ENCODE measurements at regions not wholly inside any gene's neighbourhood (a gene's known extent, or its start where the extent isn't known, plus 50 kb on each side); places are given as distances from the start of the nearest gene placed in this dataset.
A peak's percentile ranks its signal among the peaks of the same experiment; 100 is the strongest.

DNA sequence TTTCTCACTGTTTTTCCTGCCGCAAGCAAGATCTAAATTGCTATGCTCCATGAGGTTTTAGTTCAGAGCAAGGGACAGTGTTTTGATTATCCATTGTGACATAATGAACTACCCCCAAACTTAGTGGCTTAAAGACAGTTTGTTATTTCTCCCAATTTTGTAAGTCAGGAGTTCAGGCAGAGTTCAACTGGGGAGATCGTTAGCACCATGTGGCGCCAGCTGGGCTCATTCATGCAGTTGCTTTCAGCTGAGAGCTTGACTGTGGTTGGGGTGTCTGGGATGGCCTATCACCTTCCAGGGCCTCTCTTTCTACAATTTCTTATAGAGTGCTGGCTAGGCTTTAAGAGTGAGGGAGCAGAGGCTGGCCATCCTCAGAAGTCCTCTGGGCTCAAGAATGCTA, 382.9 kb upstream of the CELF4 start:
- Histone ChIP-seq H3K36me3 (replicated peaks; ENCODE audit: control insufficient read depth, insufficient read depth, low read length) (no peaks in the 10 kb centered on the region), H3K4me3 (ENCODE audit: insufficient read depth, low read depth, low read length) (no peak overlapping the region), H3K27me3 (ENCODE audit: control insufficient read depth, insufficient read depth, low read length) (no peaks in the 10 kb centered on the region)
- no peak for DNase-seq

DNA sequence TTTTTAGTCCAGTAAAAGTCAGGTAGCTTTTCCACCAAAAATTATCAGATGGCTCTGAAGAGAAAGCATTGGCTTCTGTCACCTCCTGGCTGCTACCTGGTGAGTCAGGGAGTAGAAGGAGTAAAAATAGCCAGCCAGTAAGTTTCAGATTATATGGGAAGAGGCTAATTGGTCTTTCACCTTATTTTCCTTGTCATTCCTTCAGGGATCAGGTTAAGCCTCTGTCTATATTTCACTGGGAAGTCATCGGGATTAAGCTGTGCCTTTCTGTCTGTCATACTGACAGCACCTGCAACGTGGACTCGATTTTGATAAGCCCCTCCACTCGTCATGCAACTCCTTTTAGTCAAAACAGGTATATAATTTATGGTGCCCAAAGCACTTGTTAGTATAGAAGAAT, 380.7 kb upstream of the CELF4 start:
- Histone ChIP-seq H3K36me3 (replicated peaks; ENCODE audit: control insufficient read depth, insufficient read depth, low read length) (no peaks in the 10 kb centered on the region), H3K4me3 (ENCODE audit: insufficient read depth, low read depth, low read length) (no peak overlapping the region), H3K27me3 (ENCODE audit: control insufficient read depth, insufficient read depth, low read length) (no peaks in the 10 kb centered on the region)
- DNase-seq, result no peak

DNA sequence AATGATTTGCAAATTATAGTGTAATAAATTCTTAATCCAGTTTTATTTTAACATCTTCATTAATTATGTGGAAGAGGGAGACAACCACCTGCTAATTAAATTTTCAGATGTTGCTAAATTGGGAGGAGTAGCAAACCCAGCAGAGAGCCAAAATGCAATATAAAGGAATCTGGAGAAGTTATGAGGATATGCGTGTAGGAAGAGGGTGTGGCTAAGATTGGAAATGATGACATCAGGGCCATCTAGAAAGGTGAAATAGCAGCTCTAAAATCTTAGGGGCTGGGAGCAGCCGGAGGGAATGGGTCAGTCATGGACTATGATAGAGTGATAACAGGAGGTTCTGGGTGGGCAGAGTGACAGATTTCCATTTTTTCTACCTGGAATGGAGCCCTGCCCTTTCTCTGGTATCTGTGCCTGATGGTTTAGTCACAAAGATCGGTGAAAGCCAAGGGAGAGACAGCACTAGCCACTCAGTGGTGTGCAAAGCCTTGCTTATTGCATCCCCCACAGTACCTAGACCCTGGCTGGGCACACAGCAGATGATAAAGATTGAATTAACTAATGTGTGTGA, 379.2 kb upstream of the CELF4 start:
- H3K4me3 ChIP-seq (ENCODE audit: insufficient read depth, low read depth, low read length), result no peak overlapping the region
- H3K36me3 ChIP-seq (replicated peaks; ENCODE audit: control insufficient read depth, insufficient read depth, low read length), result no peaks in the 10 kb centered on the region
- DNase-seq, result no peak
- no peaks in the 10 kb centered on the region for H3K27me3 ChIP-seq (ENCODE audit: control insufficient read depth, insufficient read depth, low read length)

DNA sequence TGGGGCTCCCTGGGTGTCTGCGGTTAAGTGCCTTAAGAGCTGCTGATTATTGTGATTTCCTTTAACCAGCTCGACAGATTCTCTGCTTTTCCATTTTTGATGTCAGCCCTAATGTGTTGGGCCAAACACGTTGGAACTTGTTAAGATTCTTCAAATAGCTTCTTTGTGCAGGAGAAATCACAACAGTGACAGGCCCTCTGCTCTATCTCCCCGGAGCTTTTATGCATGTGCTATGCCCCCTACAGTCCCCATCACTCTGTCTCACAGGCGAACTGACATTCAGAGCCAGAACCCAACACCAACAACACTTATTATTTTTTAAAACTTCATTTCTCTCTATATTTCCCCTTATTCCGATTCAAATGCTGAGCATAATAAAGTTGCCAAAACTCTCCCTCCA, 371.7 kb upstream of the CELF4 start:
- no peaks in the 10 kb centered on the region for H3K36me3 ChIP-seq (replicated peaks; ENCODE audit: control insufficient read depth, insufficient read depth, low read length)
- no peaks in the 10 kb centered on the region for H3K27me3 ChIP-seq (ENCODE audit: control insufficient read depth, insufficient read depth, low read length)
- no peak for DNase-seq
- H3K4me3 ChIP-seq (ENCODE audit: insufficient read depth, low read depth, low read length), result no peak overlapping the region

DNA sequence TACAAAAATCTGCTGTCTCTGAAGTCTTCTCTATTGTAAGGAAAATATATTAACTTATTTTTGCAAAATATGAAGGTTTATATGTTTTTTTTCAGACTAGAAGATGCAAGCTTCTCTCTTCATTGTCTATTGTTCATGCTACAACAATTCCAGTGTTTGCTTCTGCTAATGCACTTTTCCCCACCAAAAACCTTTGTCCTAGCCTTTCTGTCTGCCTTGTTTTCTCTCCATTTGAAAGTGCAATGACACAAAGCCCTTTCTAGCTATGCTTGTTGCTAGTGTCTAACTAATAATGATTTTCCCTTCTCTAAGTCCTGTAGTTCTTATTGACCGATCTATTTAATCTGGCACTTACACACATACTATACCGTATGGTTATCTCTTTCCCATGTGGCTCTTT, 369.5 kb upstream of the CELF4 start:
- Histone ChIP-seq H3K4me3 (ENCODE audit: insufficient read depth, low read depth, low read length) (no peak overlapping the region), H3K36me3 (replicated peaks; ENCODE audit: control insufficient read depth, insufficient read depth, low read length) (no peaks in the 10 kb centered on the region), H3K27me3 (ENCODE audit: control insufficient read depth, insufficient read depth, low read length) (no peaks in the 10 kb centered on the region)
- no peak for DNase-seq

DNA sequence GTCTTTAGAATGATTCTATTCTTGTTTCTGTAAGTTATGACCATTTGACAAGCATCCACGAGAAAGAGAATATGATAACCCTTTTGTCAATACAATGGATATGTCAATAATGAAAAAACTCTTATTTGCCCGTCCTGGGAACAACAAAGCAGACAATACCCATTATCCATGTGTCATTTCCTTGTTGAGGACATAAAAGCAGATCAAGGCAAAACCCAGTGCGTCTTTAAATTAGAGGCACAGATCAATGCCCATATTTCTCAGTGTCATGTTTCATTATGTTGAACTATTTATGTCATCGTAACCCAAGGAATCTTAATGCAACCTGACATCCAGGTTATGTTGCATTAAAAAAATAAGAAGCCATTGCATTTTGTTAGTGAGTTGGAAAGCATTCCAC, 365.0 kb upstream of the CELF4 start:
- DNase-seq, result no peak
- Histone ChIP-seq H3K36me3 (replicated peaks; ENCODE audit: control insufficient read depth, insufficient read depth, low read length) (no peaks in the 10 kb centered on the region), H3K27me3 (ENCODE audit: control insufficient read depth, insufficient read depth, low read length) (no peaks in the 10 kb centered on the region), H3K4me3 (ENCODE audit: insufficient read depth, low read depth, low read length) (no peak overlapping the region)

DNA sequence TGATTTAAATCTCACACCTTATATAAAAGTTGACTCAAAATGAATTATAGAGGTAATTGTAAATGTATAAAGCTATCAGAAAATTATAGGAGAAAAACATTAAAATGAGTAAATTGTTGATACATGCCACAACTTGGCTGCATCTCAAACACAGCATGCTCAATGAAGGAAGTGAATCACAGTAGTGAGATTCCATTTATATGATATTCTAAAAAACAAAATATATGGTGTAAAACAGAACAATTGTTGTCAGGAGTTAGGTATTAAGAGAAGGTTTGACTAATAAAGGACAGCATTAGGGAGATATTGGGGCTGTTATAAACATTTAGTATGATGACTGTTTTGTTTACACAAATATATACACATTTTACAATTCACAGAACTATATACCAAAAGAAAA, 356.6 kb upstream of the CELF4 start:
- Histone ChIP-seq H3K4me3 (ENCODE audit: insufficient read depth, low read depth, low read length) (no peak overlapping the region), H3K27me3 (ENCODE audit: control insufficient read depth, insufficient read depth, low read length) (no peaks in the 10 kb centered on the region), H3K36me3 (replicated peaks; ENCODE audit: control insufficient read depth, insufficient read depth, low read length) (no peaks in the 10 kb centered on the region)
- DNase-seq, result no peak

DNA sequence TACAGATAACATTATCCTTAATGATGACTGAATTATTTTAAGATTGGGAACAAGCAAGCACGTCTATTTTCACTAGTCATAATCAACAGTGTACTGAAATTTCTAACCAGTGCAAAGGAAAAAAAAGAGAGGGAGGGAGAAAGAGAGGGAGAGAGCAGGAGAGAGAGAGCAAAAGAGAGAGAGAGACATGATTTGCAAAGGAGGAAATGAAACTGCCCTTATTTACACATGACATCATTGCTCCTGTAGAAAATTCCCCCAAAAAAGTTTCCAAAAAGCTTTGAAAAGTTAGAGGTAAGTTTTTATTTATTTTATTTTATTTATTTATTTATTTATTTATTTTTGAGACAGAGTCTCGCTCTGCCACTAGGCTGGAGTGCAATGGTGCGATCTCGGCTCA, 355.3 kb upstream of the CELF4 start:
- Histone ChIP-seq H3K36me3 (replicated peaks; ENCODE audit: control insufficient read depth, insufficient read depth, low read length) (no peaks in the 10 kb centered on the region), H3K4me3 (ENCODE audit: insufficient read depth, low read depth, low read length) (no peak overlapping the region), H3K27me3 (ENCODE audit: control insufficient read depth, insufficient read depth, low read length) (no peaks in the 10 kb centered on the region)
- no peak for DNase-seq

DNA sequence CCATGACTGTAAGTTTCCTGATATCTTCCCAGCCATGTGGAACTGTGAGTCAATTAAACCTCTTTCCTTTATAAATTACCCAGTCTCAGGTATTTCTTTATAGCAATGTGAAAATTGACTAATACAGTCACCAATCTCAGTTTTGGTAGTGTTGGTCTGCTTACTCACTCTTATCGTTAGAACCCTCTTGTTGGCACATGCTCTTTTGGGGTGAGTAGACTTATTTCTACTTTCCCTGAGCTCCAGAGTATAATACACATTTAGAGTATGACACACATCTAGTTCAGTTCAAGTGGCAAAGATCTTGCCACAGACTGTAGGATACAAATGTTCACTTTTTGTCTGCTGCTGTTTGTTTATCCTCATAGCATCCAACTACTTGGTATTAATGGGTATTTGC, 347.5 kb upstream of the CELF4 start:
- no peaks in the 10 kb centered on the region for H3K36me3 ChIP-seq (replicated peaks; ENCODE audit: control insufficient read depth, insufficient read depth, low read length)
- H3K4me3 ChIP-seq (ENCODE audit: insufficient read depth, low read depth, low read length), result no peak overlapping the region
- no peak for DNase-seq
- no peaks in the 10 kb centered on the region for H3K27me3 ChIP-seq (ENCODE audit: control insufficient read depth, insufficient read depth, low read length)

DNA sequence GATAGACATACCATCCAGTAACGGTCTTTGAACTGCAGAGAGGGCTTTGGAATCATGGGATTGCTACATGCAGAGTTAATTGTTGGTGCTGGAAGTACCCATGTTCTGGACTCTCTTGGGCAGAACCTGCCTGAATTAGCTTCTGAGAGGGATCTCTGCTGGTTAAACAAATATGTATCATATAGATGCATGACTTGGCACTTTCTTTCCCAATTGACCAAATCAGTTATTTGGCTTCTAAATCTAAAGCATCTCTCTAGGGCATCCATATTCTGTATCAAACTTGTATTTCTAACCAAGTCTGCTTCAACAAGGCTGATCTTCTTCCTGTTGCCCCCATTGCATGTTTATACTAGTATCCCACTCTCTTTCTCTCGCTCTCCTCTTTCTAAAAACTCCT, 336.7 kb upstream of the CELF4 start:
- no peak overlapping the region for H3K4me3 ChIP-seq (ENCODE audit: insufficient read depth, low read depth, low read length)
- H3K27me3 ChIP-seq (ENCODE audit: control insufficient read depth, insufficient read depth, low read length), result no peaks in the 10 kb centered on the region
- H3K36me3 ChIP-seq (replicated peaks; ENCODE audit: control insufficient read depth, insufficient read depth, low read length), result no peaks in the 10 kb centered on the region
- DNase-seq, result no peak

DNA sequence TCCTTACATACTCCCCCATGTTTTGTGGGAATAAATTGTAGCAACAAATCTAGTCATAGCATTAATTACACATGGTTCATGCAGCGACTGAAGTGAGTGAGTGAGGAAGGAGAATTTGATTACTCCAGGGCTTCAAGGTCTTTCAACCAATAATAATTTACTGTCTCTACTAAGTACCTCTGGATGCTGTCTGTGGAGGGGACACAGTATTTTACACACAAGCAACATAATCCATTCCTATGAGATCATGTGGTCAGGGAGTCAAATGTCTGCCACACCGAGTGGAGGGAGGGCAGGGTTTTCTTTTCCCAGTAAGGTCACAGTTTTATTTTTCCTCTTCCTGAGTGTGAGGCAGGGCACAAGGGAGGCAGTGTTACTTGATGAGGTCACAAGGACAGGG, 334.7 kb upstream of the CELF4 start:
- H3K36me3 ChIP-seq (replicated peaks; ENCODE audit: control insufficient read depth, insufficient read depth, low read length), result no peaks in the 10 kb centered on the region
- no peak overlapping the region for H3K4me3 ChIP-seq (ENCODE audit: insufficient read depth, low read depth, low read length)
- no peak for DNase-seq

DNA sequence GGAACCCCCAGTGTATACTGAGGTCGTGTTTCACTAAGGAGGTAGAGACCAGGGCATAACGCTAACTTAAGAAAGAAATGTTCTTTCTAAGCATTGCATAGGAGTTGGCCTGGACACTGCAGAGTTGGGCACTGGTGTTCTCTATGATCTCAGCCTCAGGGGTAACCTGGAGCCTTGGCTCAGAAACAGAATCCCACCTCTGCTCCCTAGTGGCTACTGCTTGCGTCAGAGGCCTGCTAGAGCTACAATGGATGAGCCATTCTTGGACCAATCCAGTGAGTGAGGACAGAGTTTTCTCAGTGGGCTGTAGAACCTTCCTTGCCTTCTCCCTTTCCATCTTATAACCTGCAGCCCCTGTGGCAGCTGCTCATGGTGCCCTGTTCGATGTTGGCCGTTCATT, 324.4 kb upstream of the CELF4 start:
- no peaks in the 10 kb centered on the region for H3K27me3 ChIP-seq (ENCODE audit: control insufficient read depth, insufficient read depth, low read length)
- H3K36me3 ChIP-seq (replicated peaks; ENCODE audit: control insufficient read depth, insufficient read depth, low read length), result no peaks in the 10 kb centered on the region
- no peak overlapping the region for H3K4me3 ChIP-seq (ENCODE audit: insufficient read depth, low read depth, low read length)
- peak; percentile 22 for DNase-seq

More for the DNA sequence above, 334.7 kb upstream of the CELF4 start:
- no peaks in the 10 kb centered on the region for H3K27me3 ChIP-seq (ENCODE audit: control insufficient read depth, insufficient read depth, low read length)

DNA sequence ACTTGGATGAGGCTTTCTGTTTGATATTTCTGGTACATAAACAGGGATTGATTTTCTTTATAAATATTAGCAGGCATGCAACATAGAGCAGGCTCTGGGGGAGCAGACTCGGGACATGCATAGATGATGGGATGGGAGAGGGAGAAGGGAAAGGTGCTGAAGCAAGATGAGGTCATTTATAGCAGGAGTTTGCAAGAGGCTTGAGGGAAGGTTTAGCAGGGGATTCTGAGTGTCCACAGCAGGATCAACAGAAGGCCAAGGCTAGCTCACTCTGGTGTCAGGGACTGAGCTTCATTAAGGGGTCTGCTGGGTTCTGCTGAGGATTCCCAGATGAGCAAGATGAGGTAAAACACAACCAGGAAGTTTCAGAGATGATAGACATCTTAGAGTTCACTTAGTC, 309.1 kb upstream of the CELF4 start:
- Histone ChIP-seq H3K4me3 (ENCODE audit: insufficient read depth, low read depth, low read length) (no peak overlapping the region), H3K27me3 (ENCODE audit: control insufficient read depth, insufficient read depth, low read length) (no peaks in the 10 kb centered on the region), H3K36me3 (replicated peaks; ENCODE audit: control insufficient read depth, insufficient read depth, low read length) (no peaks in the 10 kb centered on the region)
- no peak for DNase-seq

DNA sequence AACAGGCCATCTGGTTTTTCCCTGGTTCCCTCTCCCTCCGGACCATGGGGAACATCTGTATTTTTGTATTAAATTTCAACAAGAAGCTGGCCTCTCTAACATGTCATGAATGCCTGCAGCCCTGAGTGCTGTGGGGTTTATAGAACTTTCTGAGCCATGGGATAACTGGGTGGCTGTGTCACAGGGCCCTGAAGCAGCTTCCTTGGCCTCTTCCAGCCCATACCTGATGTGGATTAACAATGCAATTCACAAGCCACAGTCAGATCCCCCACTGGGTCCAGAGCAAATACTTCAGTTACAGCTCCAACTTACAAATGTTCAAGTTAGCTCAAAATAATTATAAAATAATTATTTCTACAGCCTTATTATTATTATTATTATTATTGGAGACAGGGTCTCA, 307.8 kb upstream of the CELF4 start:
- no peak for DNase-seq
- Histone ChIP-seq H3K4me3 (ENCODE audit: insufficient read depth, low read depth, low read length) (no peak overlapping the region), H3K27me3 (ENCODE audit: control insufficient read depth, insufficient read depth, low read length) (no peaks in the 10 kb centered on the region), H3K36me3 (replicated peaks; ENCODE audit: control insufficient read depth, insufficient read depth, low read length) (no peaks in the 10 kb centered on the region)

DNA sequence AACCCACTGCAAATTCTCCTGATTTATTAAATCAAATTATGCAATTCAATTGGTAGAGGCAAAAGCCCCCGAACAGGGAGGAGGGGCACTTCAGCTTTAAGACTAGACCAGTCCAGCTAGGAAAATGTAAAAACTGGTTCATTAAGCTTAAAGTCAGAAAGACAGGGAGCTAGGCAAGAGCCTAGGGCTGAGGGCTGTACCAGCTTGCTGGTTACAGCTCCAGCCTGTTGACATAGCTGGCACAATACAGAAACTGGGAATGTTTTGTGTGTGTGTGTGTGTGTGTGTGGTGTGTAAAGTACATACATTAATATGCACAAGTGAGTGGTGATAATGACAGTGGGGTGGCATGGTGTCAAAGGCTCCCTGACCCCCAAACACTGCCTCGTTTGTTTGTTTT, 307.0 kb upstream of the CELF4 start:
- no peak for DNase-seq
- Histone ChIP-seq H3K27me3 (ENCODE audit: control insufficient read depth, insufficient read depth, low read length) (no peaks in the 10 kb centered on the region), H3K4me3 (ENCODE audit: insufficient read depth, low read depth, low read length) (no peak overlapping the region)

DNA sequence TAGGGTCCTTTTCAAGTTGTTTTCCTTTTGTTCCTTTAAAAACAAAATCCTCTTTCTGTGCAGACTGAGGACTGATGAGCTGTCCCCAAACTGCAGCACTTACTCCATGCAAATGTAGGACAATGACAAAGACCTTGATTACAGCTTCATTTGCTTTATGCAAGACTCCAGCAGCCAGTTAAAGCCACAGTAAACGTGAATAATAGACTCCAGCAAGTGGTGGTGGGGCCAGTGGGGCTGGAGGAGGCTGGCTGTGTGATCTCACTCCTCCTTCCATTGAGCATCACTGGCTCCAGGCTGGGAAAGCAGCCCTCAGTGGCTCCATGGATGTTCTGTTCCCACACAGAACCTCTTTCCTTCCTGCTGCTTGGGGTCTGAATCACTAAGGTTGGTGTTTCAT, 306.0 kb upstream of the CELF4 start:
- DNase-seq, result no peak
- Histone ChIP-seq H3K36me3 (replicated peaks; ENCODE audit: control insufficient read depth, insufficient read depth, low read length) (no peaks in the 10 kb centered on the region), H3K27me3 (ENCODE audit: control insufficient read depth, insufficient read depth, low read length) (no peaks in the 10 kb centered on the region), H3K4me3 (ENCODE audit: insufficient read depth, low read depth, low read length) (no peak overlapping the region)

More for the DNA sequence above, 307.0 kb upstream of the CELF4 start:
- H3K36me3 ChIP-seq (replicated peaks; ENCODE audit: control insufficient read depth, insufficient read depth, low read length), result no peaks in the 10 kb centered on the region
